T-cell (primary cell): ENCODE measurements at regions not wholly inside any gene's neighbourhood (a gene's known extent, or its start where the extent isn't known, plus 50 kb on each side); places are given as distances from the start of the nearest gene placed in this dataset.

Source experiments
- ATAC-seq, 4 experiments: fragments of 200-7000 bp in 3 of 4; fragments of 150-1000 bp in 1 of 4; cut with Tn5 transposase; replicated peaks in 1 of 4; 1 replicate in 3 of 4; 2 replicates in 1 of 4; pipeline ENCODE4 v1.10.0; 2021; ENCODE audit warnings: moderate library complexity in 3 of 4, mild to moderate bottlenecking in 2 of 4, moderate number of reproducible peaks in 1 of 4
- CTCF ChIA-PET, 2 donors: fragments of 300-600 bp; sonication (Branson Sonifier 250); formaldehyde crosslinking; loops; one replicate each; lab custom pipeline; 2022; ENCODE audit warnings: antibody characterized with exemption in 2 of 2; lab: Charles Lee
- POLR2A ChIA-PET, 2 donors: fragments of 300-600 bp; sonication (Branson Sonifier 250); formaldehyde crosslinking; loops; one replicate each; lab custom pipeline; 2022; ENCODE audit warnings: antibody characterized with exemption in 2 of 2; lab: Charles Lee
- DNase-seq, 35 experiments: peaks; one replicate each; pipeline versions ENCODE4 v3.0.0 to v3.0.0-alpha.2; 2013 to 2023
- H3K27ac ChIP-seq: one replicate; pipeline ENCODE4 v1.5.1; 2013; ENCODE audit warnings: low read length
- H3K27me3 ChIP-seq, 2 experiments: replicated peaks in 1 of 2; 1 replicate in 1 of 2; 2 replicates in 1 of 2; pipeline versions ENCODE4 v1.6.1 to v1.7.0; 2013; ENCODE audit warnings: low read length in 1 of 2, mixed read lengths in 1 of 2; ENCODE audit not compliant: control insufficient read depth in 2 of 2, insufficient read depth in 2 of 2; ENCODE audit errors: extremely low read depth in 1 of 2
- H3K36me3 ChIP-seq, 2 donors: 1 replicate in 1 of 2; 2 replicates in 1 of 2; pipeline versions ENCODE4 v1.6.1 to v1.7.0; 2013; ENCODE audit warnings: low read length in 1 of 2; ENCODE audit not compliant: control insufficient read depth in 2 of 2, insufficient read depth in 1 of 2; ENCODE audit errors: extremely low read depth in 1 of 2
- H3K4me1 ChIP-seq, 2 experiments: 1 replicate in 1 of 2; 2 replicates in 1 of 2; pipeline versions ENCODE4 v1.6.1 to v1.7.0; 2013; ENCODE audit warnings: low read length in 2 of 2, mixed read lengths in 1 of 2; ENCODE audit not compliant: insufficient read depth in 2 of 2, control insufficient read depth in 1 of 2; ENCODE audit errors: extremely low read depth in 1 of 2
- H3K4me3 ChIP-seq, 2 donors: 1 replicate in 1 of 2; 2 replicates in 1 of 2; pipeline versions ENCODE4 v1.5.1 to v1.7.0; 2013; ENCODE audit warnings: mild to moderate bottlenecking in 2 of 2, low read length in 1 of 2, moderate library complexity in 1 of 2; ENCODE audit not compliant: control insufficient read depth in 1 of 2; ENCODE audit errors: extremely low read depth in 1 of 2
- H3K9me3 ChIP-seq: 2 replicates; pipeline ENCODE4 v1.7.0; 2013
- H3K27ac Mint-ChIP-seq, 2 donors: one replicate each; pipeline ENCODE4 v1.8.0; 2020 to 2021; ENCODE audit warnings: mild to moderate bottlenecking in 2 of 2, mixed read lengths in 2 of 2
- H3K27me3 Mint-ChIP-seq, 2 donors: one replicate each; pipeline ENCODE4 v1.8.0; 2021 to 2022; ENCODE audit warnings: mixed read lengths in 2 of 2
- H3K36me3 Mint-ChIP-seq: one replicate; pipeline ENCODE4 v1.8.0; 2021; ENCODE audit warnings: mixed read lengths
- H3K4me1 Mint-ChIP-seq, 3 donors: one replicate each; pipeline ENCODE4 v1.8.0; 2020 to 2022; ENCODE audit warnings: mixed read lengths in 3 of 3, mild to moderate bottlenecking in 1 of 3
- H3K4me3 Mint-ChIP-seq, 3 donors: one replicate each; pipeline ENCODE4 v1.8.0; 2020 to 2022; ENCODE audit warnings: mild to moderate bottlenecking in 3 of 3, mixed read lengths in 3 of 3, moderate library complexity in 3 of 3
- H3K9me3 Mint-ChIP-seq, 3 donors: one replicate each; pipeline ENCODE4 v1.8.0; 2020 to 2022; ENCODE audit warnings: mixed read lengths in 3 of 3
- WGBS: methylation state at CpG from one replicate; pipeline ENCODE4 v1.1.5; 2013; ENCODE audit warnings: missing lambda C conversion rate; ENCODE audit not compliant: insufficient coverage; 5-methylcytosine and 5-hydroxymethylcytosine counted together

DNA sequence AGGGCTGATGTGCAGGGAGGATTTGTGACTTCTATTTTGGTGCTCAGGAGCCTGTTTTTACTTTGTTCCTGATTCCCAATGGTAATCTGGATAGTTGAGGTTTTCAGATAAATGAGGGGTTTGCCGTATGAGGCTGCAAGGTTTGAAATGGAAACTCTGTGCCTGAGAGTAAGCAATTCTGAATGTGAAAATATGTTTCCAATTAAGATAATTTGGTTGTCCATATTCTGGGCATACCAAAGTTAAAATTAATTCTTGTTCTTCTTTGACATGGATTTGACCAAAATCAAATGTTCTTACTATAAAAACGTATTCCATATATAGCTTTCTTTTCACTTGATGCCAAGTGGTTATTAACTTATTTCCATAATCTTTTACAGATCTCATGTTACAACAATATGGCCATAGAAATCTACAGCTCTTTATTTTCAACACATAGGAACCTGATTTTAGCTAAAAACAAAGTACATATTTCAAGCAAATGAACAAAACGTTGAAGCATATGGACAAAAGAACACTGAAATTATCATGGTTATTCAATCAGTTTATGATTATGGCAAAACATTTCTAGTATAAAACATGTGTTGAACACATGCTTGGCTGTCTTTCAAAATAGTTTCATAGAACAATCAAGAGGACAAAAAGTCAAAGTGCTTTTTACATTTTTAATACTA lies 63.4 kb upstream of the ARHGAP28 start:
- ChIA-PET CTCF (no interaction called here), POLR2A (no interaction called here)
- Mint-ChIP-seq H3K27ac (no peak overlapping the region), H3K4me3 (no peak overlapping the region), H3K4me1 (no peaks in the 10 kb centered on the region), H3K9me3 (peaks cover 0 to 11% (median 0%) of the 10 kb centered on the region in 3 donors), H3K36me3 (no peaks in the 10 kb centered on the region), H3K27me3 (no peaks in the 10 kb centered on the region)
- ATAC-seq (no peak), DNase-seq (no peak)
- no peak overlapping the region for H3K27ac ChIP-seq
- no peak overlapping the region for H3K4me3 ChIP-seq
- no peaks in the 10 kb centered on the region for H3K4me1 ChIP-seq
- H3K27me3 ChIP-seq: no peaks in the 10 kb centered on the region
- WGBS: 86% methylated on average over 2 of the region's 3 CpGs
- H3K9me3 ChIP-seq: no peaks in the 10 kb centered on the region
- H3K36me3 ChIP-seq: no peaks in the 10 kb centered on the region

DNA sequence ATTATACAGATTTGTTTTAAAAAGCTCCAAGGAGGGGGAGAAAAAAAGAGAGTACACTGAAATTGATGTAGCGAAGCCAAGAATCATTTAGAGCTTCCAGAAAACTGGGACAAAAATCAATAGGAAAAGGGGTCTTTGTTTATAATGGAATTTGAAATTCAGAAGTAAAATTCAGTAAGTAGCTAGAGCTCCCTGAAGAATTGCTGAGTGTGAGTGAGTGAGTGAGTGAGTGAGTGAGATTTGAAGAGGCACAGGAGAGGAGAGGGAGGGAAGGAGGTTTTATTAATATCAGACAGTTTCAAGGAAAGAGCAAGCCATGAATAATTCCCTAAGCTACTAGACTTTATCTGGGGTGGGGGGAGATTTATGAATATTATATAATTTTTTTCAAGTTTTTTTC lies 60.7 kb upstream of the ARHGAP28 start:
- no peaks in the 10 kb centered on the region for H3K27me3 Mint-ChIP-seq
- WGBS: 100% methylated on average over 1 of the region's 1 CpG
- no peak overlapping the region for H3K27ac ChIP-seq
- no peak overlapping the region for H3K4me3 Mint-ChIP-seq
- H3K4me1 ChIP-seq: no peaks in the 10 kb centered on the region
- H3K9me3 ChIP-seq: no peaks in the 10 kb centered on the region
- H3K36me3 Mint-ChIP-seq: no peaks in the 10 kb centered on the region
- H3K4me1 Mint-ChIP-seq: no peaks in the 10 kb centered on the region
- peaks cover 0 to 4% (median 0%) of the 10 kb centered on the region in 3 donors for H3K9me3 Mint-ChIP-seq
- H3K27ac Mint-ChIP-seq: no peak overlapping the region
- ATAC-seq (no peak), DNase-seq (no peak)
- ChIA-PET POLR2A (no interaction called here), CTCF (no interaction called here)
- no peaks in the 10 kb centered on the region for H3K36me3 ChIP-seq
- no peaks in the 10 kb centered on the region for H3K27me3 ChIP-seq
- no peak overlapping the region for H3K4me3 ChIP-seq

DNA sequence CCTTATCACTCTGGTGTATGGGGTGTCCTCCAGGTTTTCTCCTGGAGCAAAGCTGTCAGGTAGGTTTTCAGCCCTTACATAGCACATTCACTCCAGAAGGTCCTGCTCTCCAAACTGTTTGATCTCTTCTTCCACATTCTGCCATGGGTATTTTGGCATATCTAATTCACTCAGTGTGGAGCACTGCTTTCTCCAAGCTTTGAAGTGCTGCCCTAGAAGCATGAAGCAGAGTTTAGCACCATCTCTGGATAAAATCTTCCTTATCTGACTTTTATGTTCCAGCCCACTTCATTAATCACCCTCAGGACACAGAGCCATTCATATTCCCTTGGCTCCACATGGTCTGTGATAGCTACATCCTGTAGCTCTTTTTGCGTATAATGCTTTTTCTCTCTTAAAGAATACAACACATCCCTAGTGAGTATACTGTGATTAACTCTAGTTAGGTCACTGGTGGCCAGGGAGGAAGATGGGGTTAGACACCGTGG lies 56.7 kb upstream of the ARHGAP28 start:
- Histone ChIP-seq H3K36me3 (no peaks in the 10 kb centered on the region), H3K9me3 (no peaks in the 10 kb centered on the region), H3K4me3 (no peak overlapping the region), H3K27me3 (no peaks in the 10 kb centered on the region), H3K4me1 (no peaks in the 10 kb centered on the region), H3K27ac (no peak overlapping the region)
- Mint-ChIP-seq H3K9me3 (peaks cover 0 to 18% (median 6%) of the 10 kb centered on the region in 3 donors), H3K27ac (no peak overlapping the region), H3K4me1 (no peaks in the 10 kb centered on the region), H3K27me3 (no peaks in the 10 kb centered on the region), H3K4me3 (no peak overlapping the region), H3K36me3 (no peaks in the 10 kb centered on the region)
- ChIA-PET CTCF (no interaction called here), POLR2A (no interaction called here)
- ATAC-seq (no peak), DNase-seq (no peak)
- WGBS: 67% methylated on average over 1 of the region's 2 CpGs

DNA sequence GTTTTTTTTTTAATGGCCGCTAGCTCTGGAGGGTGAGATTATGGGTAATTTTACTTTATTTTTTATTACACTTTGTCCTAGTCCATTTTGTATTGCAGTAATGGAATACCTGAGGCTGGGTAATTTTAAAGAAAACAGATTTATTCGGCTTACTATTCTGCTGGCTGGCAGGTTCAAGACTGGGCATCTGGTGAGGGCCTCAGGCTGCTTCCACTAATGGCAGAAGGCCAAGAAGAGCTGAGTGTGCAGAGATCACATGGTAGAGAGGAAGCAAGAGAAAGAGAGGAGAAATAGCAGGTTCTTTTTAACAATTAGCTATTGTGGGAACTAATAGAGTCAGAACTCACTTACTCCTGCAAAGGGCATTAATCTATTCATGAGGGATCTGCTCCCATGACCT lies 52.4 kb upstream of the ARHGAP28 start:
- Histone ChIP-seq H3K4me1 (no peaks in the 10 kb centered on the region), H3K9me3 (no peaks in the 10 kb centered on the region), H3K27ac (no peak overlapping the region), H3K27me3 (no peaks in the 10 kb centered on the region), H3K4me3 (no peak overlapping the region), H3K36me3 (no peaks in the 10 kb centered on the region)
- CTCF ChIA-PET: no interaction called here
- POLR2A ChIA-PET: no interaction called here
- Mint-ChIP-seq H3K4me1 (no peaks in the 10 kb centered on the region), H3K4me3 (no peak overlapping the region), H3K27me3 (no peaks in the 10 kb centered on the region), H3K27ac (no peak overlapping the region), H3K9me3 (peaks cover 0 to 18% (median 6%) of the 10 kb centered on the region in 3 donors), H3K36me3 (no peaks in the 10 kb centered on the region)
- 73% methylated on average over 1 of the region's 2 CpGs for WGBS
- no peak for DNase-seq
- no peak for ATAC-seq

DNA sequence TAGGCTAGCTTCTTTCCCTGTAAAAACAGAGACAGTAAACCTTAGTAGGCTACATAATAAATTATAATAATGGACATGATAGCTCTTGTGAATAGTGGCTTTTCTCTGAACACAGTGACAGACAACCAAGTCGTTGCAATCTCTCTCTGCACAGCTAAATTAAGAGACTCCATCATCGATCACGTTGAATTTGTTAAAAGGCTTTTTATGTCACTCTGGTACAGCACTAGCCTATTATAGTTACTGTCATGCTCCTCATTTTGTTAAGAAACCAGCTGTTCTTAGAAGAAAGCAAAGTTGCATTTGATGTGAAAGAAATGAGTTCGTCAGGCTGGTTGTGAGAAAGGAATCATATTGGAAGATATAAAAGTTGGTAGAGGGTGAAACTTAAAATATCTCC lies 50.3 kb upstream of the ARHGAP28 start:
- ChIA-PET POLR2A (no interaction called here), CTCF (no interaction called here)
- no peaks in the 10 kb centered on the region for H3K9me3 ChIP-seq
- H3K27ac ChIP-seq: no peak overlapping the region
- Mint-ChIP-seq H3K27me3 (no peaks in the 10 kb centered on the region), H3K4me3 (no peak overlapping the region), H3K9me3 (peaks cover 0 to 11% (median 4%) of the 10 kb centered on the region in 3 donors), H3K36me3 (no peaks in the 10 kb centered on the region), H3K4me1 (no peaks in the 10 kb centered on the region), H3K27ac (no peak overlapping the region)
- DNase-seq (no peak), ATAC-seq (no peak)
- no peak overlapping the region for H3K4me3 ChIP-seq
- no peaks in the 10 kb centered on the region for H3K4me1 ChIP-seq
- no peaks in the 10 kb centered on the region for H3K27me3 ChIP-seq
- WGBS: no CpG with 5 or more reads among the region's 4 CpGs
- H3K36me3 ChIP-seq: no peaks in the 10 kb centered on the region
